LNCAP (cell line): ENCODE measurements at regions not wholly inside any gene's neighbourhood (a gene's known extent, or its start where the extent isn't known, plus 50 kb on each side); places are given as distances from the start of the nearest gene placed in this dataset.

Source experiments
- CTCF ChIP-seq: fragments of 450-650 bp; IDR thresholded peaks from 2 replicates; pipeline ENCODE4 v1.5.1; 2017; ENCODE audit warnings: mild to moderate bottlenecking

DNA sequence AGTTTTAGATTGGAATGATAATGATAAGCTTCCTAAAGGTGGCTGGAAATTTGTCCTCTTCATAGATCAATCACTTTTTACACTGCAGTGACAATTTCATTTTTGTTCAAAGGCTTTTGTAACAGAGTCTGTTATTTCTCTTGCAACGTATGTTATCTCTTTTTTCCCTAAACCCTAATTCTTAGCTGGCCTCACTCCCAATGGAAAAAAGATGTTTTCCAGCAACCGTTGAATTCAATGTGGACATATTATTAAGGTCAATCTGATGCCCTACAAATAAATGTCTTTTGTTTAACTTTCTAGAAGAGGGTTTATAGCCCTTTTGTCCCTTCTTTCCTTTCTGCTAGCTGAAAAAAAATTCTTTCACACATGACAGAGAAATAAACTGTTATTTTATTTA, 192.7 kb upstream of the NWD2 start:
- no peak for TF ChIP-seq CTCF

DNA sequence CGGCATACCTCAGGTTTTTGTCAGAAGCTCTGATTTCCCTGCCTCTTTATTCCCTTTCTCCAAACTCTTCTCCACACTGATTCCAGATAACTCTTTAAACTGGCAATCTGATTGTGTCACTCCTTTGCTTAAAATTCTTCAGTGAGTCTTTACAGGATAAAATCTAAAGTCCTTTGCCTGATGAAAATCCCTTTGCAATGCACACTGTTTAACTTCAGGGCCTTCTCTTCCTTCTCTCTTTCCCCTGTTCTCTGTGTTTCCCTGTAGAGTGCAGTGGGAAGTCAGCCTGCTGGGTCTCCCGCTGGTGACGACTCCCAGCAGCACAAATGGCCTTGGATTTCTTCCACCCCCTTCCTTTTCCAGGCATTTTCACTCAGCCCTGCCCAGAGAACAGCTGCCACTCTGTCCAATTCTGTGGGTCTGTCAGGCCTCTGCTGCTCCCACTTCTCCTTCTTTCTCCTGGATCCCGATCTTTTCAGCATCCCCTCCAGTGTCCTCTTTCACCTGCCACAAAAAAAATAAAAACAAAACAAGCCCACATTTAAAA, 189.9 kb upstream of the NWD2 start:
- no peak for TF ChIP-seq CTCF

DNA sequence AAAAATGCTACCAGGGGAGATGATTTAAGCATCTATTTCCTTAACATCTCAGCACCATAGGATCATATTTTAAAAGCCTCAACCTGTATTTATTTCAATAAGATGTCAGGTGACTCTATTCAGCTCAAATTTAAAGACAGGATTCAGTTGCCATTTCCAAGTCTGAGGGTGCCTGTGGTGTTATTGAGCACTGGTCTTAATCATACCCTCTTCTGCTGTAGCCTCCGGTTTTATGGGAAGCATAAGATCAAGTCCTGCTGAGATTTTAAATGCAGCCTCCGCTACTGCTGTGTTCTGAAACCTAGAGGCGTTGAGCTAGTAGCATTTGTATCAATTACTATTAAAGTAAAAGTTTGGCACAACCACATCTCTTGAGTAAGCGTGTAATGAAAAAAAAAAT, 185.7 kb upstream of the NWD2 start:
- TF ChIP-seq CTCF: no peak

GRCh38 chr4:37066159-37066558, 178.4 kb upstream of the NWD2 start:
- TF ChIP-seq CTCF: no peak

GRCh38 chr4:37068580-37068979, 176.0 kb upstream of the NWD2 start:
- TF ChIP-seq CTCF: no peak

- TF ChIP-seq CTCF: no peak
Measured at GRCh38 chr4:37070041-37070440, 174.5 kb upstream of the NWD2 start.

DNA sequence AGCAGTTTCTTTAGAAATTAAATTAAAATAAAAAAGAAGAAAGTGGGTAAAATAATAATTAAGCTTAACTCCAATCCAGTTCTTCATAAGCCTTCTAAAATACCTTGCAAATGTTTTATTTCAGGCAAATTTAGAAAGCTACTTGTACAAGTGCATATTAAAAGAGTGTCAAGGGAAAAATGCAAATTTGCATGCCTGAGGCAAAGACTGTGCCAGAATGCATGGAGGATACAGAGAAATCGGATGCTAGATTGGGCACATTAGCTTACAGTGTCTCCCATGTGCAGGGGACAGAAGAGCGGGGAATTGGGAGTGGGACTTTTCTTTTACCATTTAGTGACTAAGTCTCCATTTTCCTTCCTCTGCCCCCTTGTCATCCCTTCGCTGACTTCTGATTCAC, 173.0 kb upstream of the NWD2 start:
- no peak for TF ChIP-seq CTCF

- TF ChIP-seq CTCF: no peak
Measured at GRCh38 chr4:37073226-37073840, 171.2 kb upstream of the NWD2 start.
